ENCODE measurements at regions not wholly inside any gene's neighbourhood (a gene's known extent, or its start where the extent isn't known, plus 50 kb on each side); places are given as distances from the start of the nearest gene placed in this dataset.

DNA sequence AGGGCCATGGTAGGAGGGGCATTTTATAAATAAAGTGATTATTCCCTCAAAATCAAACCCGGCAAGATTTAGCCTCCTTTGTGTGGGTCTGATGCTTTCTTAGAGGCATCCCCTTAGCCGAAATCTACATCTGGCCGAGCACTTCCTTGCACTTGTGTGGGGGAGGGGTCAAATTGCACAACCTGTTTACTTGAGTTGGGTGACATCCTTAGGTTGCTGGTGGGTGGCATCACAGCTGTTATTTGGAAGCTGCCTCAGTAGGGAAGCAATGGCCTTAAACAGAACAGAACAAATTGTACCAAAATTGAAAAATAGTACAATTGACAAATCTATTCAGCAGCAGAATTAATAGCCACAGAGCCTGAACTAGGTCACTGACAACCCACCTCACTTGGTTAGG is 546.1 kb downstream of the SNAPC1 start:
- DNase-seq = no peak

DNA sequence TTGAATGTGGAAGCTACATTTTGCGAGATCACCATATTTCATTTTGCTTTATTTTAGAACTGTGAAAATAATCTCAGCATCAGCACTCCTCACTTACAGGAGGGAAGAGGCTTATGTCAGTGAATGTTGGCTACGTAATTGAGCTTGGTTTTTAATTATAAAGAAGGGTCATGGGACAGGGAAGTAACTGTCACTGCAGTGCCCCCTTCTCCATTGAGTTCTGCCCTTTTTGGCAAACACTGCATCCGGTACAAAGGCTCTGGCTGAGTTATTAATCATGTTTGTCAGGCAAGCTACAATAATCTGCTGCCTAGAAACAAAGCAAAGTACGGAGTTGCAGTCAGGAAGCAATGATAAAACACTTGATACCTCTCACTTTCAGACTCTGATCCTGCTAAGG is 546.7 kb downstream of the SNAPC1 start:
- no peak for DNase-seq

DNA sequence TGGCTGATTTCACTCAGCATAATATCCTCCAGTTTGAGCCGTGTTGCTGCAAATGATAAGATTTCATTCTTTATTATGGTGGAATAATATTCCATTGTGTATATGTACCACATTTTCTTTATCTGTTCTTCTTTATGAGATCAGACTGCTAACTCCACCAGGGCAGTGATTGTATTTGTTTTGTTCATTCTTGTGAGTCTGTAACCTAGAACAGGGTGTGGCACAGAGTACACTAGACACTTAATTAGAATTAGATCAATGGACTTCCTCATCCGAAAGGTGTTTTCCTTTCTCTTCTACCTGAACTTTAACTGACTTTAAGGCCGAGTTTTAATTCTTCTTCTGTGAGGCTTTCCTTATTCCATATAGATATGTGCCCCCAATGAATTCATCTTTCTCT is 551.0 kb downstream of the SNAPC1 start:
- DNase-seq = no peak

DNA sequence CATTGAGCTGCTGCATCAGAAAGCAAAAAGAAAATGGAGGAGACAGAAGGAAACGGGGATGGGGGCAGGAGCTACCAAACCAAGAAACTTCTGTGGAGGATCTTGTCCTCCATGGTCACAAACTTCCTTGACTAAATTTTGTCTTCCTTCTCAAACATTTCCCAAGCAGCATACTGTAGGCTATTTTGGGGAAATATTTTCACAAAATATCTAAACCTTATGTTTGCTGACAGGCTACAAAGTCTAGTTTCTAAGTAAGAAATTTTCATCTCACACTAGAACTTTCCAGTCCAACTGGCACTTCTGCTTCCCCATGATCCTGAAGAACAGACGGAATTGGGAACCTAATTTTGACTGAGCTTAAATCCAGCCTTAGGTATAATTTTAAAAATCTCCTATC is 552.0 kb downstream of the SNAPC1 start:
- DNase-seq = no peak

DNA sequence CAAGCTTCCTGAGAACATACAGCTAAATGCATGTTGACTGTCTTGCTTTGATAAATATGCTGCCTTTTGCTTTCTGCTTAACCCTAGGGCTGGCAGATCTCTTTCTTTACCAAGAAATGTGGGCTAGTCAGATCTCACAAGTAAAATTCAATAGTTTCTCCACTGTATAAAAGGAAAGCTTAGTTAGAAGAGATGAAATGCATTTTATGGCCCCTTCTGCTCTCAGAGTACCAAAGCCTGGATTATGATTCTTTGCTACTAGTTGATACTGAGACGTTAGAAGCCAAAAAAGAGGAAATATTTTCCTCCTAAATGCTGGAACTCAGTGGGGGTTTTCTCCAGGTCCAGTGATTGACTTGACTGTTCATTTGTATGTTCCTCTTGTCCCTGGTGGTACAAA is 552.7 kb downstream of the SNAPC1 start:
- no peak for DNase-seq

DNA sequence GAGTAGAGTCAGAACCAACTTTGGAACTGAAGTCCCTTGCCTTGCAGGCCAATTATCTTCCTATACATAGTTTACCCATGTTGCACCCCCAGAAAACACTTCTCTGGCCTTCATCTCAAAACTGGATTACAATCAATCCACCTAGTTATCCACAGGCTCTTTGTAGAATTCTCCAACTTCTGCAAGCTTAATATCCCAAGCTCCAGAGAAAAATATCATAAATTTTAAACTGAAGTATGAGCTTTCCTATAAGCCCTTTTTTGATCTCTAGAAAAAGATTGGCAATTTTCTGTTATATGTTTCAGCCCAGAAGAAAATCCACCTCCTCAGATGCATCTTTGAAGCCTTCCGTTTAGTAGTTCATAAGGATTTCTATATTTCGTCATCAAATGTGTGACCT is 553.4 kb downstream of the SNAPC1 start:
- no peak for DNase-seq

DNA sequence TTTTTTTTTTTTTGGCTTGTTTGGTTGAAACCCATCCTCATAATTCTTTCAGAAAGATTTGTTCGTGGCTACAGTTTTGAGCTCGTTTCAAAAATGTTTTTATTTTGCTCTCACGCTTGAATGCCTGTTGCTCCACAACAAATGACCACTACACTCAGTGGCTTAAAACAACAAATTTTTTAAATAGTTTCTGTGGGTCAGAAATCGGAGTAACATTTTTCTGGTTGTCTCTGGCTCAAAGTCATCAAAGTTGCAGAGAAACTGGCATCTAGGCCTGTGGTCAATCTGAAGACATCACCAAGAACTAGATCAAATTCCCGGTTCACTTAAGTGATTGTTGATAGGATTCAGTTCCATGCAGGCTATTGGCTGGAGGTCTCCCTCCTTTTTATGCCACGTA is 560.0 kb downstream of the SNAPC1 start:
- DNase-seq = no peak

DNA sequence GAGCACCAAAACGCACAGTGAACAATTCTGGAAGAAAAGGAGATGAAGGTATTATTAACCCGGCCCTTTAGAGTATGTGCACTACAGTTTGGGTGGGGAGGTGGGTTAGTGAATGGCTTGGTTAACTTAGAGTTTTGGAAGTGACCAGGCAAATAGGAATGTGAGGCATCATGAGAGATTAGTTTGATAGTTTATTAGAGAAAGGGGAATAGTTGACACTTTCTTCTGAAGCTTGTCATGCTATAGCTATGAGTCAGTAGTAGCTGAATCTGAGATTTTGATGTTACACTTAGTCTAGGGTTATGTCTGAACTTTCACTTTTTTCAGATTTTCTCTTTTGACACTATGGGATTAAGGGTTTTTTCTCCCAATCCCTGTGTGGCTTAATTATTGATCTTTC is 567.2 kb downstream of the SNAPC1 start:
- DNase-seq = no peak

DNA sequence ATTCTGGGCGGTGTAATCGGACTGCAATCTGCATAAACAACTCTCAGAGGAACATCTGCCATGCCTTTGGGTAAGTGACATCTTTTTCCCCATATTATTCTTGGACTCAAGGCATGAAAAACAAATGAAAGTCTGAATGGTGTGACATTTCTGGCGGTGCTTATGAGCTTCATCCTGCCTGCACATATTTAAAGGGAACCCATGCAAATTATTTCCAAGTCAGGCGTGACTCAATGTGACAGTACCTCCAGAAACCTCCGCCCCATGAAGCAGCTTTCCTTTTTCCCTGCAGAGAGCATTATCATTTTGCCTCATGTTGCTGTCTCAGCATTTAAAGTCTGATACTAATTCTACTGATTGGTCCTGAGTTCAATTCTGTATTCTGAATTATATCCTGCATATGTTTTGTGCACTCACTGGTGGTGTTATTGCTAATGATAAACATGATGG is 585.4 kb downstream of the SNAPC1 start:
- no peak for DNase-seq

DNA sequence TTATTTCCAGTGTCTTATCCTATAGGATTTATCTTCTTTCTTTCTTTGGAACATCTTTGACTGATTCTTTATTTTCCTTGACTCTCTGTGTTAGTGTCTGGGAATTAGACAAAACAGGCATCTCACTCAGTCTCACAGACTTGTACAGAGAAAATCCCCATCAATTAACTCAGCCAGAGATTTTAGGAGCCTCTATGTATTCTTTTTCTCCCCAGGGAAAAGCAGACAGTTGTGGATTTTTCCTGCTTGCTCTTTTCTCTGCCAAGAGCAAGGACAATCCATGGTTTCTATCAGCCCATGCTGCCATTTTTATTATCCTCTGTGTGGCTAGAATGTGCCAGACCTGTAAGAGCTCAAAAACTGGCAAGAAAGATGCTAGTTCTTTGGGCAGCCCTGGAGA is 595.1 kb downstream of the SNAPC1 start:
- DNase-seq = no peak

DNA sequence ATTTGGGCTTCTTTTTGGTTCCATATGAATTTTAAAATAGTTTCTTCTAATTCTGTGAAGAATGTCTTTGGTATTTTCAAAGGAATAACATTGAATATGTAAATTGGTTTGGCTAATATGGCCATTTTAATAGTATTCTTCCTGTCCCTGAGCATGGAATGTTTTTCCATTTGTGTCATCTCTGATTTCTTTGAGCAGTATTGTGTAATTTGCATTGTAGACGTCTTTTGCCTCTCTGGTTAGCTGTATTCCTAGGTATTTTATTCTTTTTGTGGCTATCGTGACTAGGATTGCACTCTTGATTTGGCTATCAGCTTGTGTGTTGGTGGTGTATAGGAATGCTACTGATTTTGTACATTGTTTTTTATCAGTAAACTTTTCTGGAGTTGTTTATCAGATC is 601.9 kb downstream of the SNAPC1 start:
- DNase-seq = no peak

DNA sequence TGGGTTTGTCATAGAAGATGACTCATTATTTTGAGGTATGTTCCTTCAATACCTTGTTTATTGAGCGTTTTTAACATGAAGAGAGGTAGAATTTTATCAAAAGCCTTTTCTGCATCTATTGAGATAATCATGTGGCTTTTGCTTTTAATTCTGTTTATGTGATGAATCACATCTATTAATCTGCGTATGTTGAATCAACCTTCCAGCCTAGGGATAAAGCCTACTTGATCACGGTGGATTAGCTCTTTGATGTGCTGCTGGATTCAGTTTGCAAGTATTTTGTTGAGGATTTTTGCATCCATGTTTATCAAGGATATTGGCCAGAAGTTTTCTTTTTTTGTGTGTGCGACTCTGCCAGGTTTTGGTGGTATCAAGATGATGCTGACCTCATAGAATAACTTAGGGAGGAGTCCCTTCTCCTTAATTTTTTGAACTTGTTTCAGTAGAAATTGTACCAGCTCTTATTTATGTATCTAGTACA is 602.6 kb downstream of the SNAPC1 start:
- no peak for DNase-seq

DNA sequence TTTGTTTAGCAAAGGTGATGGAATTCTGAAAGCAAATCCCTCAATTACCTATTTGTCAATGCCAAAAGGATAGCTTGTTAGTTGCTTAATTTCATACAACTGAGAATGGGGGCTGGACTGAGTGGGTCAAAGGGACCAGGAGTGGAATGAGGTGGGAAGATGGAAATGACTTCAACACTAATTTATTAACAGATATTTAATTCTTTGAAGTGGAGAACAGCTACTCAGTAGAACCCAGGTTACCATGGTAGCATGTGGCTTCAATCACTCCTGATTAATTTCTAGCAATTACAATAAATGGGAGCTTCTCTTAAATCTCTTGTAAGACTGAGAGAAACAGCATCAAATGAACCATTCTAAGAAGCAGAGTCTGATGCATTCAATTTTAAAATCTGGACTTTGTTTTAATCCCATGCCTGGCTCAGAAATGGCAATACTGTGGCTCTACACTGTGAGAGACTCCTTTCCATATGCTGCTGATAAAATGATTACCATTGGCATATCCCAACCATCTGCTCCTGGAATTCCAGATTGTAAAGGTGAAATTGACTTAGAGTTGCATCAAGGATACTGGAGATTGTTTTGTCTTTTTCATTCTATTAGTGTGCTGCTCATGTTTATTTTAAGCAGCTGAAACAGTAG is 607.8 kb downstream of the SNAPC1 start:
- no peak for DNase-seq

DNA sequence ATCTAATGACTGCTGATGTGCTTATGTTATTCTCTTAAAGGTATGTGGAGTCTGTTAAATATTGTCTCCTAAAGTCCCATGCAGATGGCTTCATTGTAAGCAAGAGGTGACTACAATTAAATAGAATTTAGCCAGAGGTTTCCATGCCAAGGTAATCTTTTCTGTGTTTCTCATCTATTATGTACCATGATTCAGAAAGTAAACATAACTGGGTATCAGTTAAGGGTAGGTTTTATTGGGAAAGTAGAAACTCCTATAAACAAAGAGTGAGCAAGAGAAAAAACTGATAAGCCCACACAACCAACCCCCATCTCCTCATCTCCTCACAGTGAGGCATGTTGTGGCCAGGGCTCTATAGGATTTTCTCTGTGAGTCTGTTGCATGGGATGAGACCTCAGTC is 611.7 kb downstream of the SNAPC1 start:
- no peak for DNase-seq

DNA sequence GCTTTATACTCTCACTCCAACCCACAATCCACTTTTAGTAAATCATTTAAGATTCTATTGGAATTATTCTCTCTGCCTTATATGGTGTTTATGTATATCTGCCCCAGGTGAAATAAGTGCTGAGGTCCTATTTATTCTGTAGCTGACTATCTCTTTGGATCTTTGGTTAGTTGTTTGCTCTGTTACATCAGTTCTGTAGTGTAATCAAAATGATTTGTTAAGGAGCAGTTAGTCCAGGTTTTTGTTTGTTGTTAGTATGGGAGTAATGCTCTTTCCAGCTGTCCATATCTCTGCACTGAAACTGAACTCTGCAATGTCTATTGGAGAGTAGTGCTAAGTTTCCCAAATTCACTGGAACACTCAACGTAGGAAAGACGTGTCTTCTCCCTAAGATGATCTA is 615.8 kb downstream of the SNAPC1 start:
- DNase-seq = no peak

DNA sequence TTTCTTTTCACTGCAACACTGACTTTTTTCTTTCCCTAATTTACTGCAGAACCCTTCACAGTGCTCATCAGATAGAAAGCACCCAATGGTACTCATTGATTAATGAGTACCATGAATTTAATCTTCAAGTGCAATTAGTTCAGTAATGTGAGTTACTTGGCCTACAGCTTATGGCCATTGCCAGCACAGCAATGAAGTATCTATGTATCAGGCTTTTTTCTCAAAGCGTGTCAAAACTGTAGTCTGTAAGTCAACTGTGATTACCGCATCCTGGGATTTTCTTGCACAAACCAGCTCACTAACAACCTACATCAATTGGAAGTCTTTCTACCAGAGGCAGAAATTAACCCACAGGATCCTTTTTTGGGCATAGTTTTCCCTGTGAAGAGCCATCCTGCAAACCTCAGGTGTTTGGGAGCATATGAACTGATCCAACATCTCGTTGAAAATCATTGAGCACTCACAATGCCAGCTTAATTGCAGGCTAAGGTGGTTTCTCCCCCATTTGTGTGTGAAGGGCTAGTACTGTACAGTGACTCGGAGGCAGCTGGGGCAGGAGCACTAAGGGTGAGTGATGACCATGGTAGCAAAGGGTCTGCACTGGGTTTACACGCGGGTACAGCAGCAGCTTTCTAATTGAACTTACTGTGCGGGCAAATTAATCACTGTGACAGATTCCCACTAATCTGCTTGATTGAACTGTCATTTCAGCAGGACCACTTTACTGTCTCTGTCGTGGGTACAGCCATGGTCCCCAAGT is 619.3 kb downstream of the SNAPC1 start:
- DNase-seq = no peak

DNA sequence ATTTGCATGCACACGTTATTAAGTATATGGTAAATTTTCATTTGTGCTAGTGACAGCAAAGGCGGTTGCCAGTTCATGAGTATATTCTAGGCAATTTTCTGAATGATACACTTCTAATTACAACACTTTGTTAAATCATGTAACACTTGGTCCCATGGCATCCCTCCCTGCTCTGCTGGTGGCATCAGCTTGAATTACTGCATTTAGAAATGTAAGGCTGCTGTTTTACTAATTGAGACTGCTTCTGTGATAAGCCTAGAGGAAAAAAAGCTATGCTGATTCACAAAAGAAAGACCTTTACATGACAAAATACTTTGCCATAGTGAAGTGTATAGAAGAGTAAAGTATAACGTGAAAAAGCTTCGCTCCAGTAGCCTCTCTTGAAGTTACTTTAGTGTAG is 636.1 kb downstream of the KCNH5 start:
- no peak for DNase-seq

DNA sequence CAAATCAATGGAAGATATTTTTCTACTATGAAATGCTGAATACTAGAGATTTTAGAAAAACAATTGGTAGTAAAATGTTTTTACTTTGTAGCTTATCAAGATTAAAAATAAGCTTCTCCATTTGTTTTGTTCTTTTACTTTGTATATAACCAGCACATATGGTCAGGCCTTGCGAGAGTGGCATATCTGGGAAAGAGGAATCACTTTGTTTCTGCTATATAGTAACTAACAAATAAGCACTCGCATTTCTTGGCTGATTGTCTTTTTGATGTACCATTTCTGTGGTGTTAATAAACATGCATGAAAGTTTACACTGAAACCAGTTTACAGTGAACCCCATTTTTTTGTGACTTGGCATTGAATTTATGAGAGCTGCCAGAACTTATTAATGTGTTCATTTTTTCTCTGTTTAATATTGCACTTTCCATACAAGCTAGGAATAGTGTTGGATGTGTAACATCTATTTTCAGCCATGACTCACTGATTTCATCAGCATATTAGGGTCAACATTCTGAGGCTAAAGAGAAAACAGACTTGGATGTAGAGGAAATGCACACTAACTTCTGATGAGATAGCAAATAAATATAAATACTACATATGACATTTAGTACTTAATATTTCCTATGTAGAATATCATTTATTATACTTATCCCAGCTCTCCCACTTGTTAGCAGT is 635.5 kb downstream of the KCNH5 start:
- no peak for DNase-seq

DNA sequence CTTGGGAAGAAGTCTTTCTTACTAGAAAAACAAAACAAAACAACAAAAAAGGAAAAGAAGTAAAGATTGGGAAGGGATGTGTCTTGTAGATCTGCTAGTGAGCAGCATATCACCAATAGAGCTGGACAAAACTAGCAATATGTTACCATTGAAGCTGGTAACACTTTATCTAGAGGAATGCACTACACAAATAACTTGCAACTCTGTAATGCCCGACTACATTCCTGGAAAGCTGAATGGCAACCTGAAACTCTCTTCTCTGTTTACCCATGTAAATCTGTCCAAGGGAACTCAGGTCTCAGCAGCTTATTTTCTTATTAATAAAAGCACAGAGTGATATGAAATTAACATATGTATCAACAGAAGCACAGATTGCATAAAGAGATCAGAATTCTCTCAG is 624.4 kb downstream of the KCNH5 start:
- DNase-seq = no peak

DNA sequence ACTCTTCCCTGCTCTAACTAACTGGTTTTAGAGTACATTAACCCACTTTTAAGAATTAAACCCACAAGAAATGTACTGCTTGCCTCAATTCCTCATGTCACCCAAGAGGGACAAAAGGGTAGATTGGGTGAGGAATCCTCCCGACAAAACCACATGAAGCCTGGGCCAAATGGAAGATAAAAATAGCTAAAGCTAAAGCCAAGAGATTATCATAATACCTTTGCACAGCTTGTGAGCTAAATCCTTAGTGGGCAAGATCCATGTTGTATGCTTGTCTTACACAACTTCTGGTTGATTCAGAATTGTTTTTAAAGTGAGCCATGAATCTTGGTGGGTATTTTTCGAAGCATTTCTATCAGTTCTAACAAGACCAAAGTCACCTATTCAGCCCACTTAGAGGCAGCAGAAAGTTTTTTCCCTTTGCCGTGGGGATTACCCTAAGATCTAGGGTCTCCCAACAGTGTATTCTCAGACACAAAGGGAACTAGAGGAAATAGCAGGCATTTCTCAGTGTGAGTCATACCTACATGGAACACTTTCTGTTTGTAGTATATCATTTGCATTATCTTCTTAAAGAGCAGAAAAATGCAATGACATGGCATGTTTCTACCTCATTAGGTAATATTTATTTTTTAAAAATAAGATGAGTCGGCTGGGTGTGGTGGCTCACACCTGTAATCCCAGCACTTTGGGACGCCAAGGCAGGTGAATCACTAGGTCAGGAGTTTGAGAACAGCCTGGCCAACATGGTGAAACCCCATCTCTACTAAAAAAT is 616.6 kb downstream of the KCNH5 start:
- DNase-seq = no peak

DNA sequence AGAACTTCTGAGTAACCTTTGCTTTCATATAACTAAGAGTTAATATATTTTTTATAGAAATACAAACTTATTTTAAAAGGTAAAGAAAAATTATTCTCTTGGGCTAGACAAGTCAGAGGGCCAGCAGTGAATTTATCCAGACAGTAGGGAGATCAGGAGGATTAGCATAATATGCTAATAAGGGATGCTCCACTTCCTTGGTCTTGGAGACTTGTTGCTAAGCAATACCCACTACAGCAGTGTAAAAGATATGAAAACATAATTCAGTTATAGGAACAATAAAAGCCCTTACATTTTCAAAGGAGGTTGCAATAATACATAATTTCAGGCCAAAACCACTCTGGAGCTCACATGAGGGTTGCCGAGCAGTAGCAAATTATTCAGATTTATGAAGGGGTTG is 615.6 kb downstream of the KCNH5 start:
- no peak for DNase-seq

DNA sequence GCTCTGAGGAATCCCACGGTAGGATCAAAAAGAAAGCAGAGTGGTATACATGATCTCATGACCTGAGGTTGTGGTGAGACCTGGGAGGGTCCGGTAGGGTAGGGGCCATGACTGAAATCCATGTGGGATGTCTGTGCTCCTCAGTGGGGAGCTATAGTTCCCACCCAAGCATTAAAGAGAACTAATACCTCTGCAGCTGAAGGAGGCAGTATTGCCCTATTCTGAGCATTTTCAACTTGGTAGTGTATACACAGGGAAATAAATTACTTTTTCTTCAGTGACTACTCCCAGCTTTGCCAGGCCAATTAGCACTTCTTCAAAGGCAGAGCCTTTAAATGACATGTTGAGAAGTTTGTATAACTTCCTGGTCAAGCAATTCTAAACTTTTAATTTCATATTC is 613.8 kb downstream of the KCNH5 start:
- no peak for DNase-seq

DNA sequence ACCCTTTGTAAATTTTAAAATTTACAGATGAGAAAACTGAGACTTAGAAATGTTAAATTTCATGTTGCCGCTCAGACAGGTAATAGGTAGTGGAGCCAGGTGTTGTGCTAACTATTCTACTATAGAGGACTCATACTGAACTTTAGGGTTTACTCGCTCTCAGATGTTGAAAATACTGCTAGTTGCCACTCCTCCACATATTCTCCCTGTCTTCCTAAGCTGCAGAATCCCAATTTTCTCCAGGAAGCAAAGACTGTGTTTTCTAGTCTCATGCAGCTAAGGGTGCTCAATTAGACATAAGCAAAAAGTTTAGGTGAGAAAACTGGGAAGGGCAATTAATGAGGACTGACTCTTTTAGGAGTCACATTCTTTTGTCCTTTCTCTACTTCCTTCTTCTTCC is 612.3 kb downstream of the KCNH5 start:
- no peak for DNase-seq
